ENCODE measurements at regions not wholly inside any gene's neighbourhood (a gene's known extent, or its start where the extent isn't known, plus 50 kb on each side); places are given as distances from the start of the nearest gene placed in this dataset.

DNA sequence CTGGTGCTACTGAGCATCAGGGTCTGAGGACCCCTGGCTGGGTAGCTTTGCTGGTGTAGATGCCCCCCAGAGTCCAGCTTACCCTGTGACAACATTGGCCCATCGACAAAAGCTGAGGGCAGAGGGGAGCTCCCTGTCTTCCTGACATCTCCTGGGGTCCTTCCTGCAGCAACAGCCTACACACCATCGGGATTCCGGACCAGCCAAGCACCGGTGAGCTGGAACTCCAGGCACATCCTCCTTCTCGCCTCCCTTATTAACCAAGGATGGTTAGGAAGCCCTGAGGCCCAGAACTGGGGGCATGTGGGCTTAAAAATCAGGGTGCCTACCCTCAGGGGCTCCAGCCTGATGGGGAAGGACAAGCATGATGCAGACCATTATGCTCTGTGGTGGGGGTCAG lies 658.0 kb downstream of the PTPRU start:
- no peak for FAIRE-seq
- DNase-seq (ENCODE audit: low spot score), result no peak

DNA sequence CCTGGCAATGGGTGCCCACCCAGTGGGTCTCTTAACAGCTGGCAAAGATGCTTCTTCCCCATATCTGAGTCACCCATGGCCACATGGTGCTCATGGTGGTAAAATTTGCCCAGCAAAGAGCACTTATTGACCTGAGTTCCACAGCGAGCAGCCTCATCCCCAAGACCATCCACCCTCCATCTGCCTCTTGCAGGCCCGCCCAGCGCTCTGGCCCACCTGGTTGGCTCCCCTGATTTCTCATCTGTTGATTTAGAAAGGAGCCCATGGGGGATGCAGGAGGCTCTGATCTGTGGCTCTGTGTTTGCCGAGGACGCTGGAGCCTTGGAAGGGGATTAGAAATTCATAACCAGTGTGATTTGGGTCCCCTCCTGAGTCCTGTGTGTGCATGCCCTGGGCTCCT lies 657.5 kb downstream of the PTPRU start:
- FAIRE-seq (no peak), DNase-seq (ENCODE audit: low spot score) (no peak)

- DNase-seq (ENCODE audit: low spot score) (no peak), FAIRE-seq (no peak)
Observed at GRCh38 chr1:29893046-29893723, 656.9 kb downstream of the PTPRU start.

DNA sequence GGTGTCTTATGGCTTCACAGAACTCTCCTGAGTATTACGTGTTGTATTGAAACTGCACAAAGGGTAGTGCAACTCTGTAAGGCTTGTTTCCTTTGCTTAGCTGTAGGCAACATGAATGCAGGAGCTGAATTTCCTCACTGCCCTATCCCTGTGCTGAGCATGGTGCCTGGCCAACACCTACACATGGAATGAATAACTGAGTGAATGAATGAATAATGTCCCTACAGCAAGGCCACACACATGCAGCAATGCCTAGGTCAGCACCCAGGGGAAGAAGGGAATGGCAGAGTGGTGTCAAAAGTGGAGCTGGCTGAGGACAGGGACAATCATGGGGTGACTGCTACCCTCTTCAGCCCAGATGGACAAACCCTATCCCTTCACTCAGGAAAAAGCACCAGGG lies 655.9 kb downstream of the PTPRU start:
- no peak for FAIRE-seq
- DNase-seq (ENCODE audit: low spot score), result no peak

GRCh38 chr1:29890201-29890959 lies 654.1 kb downstream of the PTPRU start:
- DNase-seq (ENCODE audit: low spot score) (no peak), FAIRE-seq (no peak)

DNA sequence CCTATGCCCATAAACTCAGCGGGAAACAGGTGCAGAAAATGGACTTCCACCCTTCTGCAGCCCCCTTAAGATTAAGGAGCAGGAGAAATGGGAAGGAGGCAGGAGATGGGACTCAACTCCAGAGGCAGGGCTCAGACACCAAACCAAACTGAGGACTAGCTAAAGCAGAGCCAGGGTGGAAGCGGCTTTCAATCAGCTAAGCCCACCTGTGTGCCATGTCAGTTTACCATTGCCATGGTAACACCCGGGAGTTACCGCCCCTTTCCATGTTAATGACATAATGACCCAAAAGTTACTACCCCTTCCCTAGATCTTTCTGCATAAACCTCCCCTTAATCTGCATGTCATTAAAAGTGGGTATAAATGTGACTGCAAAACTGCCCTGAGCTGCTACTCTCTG lies 653.5 kb downstream of the PTPRU start:
- DNase-seq (ENCODE audit: low spot score) (no peak), FAIRE-seq (no peak)

DNA sequence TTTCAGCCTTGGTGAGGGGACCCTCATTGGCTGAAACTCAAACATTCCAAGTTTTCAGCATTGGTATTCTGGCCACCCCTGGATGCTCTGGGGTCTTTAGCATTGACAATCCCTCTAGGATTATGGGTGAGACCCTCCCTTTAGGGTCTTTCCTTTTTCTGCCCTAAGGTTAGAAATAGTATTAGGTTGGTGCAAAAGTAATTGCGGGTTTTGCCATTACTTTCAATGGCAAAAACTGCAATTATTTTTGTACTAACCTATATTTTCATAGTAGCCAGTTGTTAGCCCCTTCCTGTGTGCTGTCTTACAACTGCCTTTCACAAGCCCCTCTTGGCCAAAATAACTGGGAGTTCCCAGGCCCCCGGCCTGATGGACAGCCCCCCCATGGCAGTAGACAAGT lies 648.4 kb downstream of the PTPRU start:
- DNase-seq (ENCODE audit: low spot score) (no peak), FAIRE-seq (no peak)

GRCh38 chr1:29883986-29884385 lies 647.7 kb downstream of the PTPRU start:
- DNase-seq (ENCODE audit: low spot score) (no peak), FAIRE-seq (no peak)

DNA sequence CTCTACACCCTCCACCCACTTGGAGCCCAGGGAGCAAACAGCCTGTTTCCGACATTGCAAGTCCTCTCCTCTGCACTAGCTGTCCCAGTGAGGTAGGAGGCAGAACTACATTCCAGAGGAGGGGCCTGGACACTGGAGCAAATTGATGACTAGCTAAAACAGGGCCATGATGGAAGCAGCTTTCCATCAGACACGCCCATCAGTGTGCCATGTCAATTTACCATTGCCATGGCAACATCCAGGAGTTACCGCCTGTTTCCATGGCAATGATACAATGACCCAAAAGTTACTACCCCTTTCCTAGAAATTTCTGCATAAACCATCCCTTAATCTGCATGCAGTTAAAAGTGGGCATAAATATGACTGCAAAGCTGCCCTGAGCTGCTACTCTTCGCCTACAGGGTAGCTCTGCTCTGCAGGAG lies 647.1 kb downstream of the PTPRU start:
- FAIRE-seq, result no peak
- DNase-seq (ENCODE audit: low spot score), result no peak

DNA sequence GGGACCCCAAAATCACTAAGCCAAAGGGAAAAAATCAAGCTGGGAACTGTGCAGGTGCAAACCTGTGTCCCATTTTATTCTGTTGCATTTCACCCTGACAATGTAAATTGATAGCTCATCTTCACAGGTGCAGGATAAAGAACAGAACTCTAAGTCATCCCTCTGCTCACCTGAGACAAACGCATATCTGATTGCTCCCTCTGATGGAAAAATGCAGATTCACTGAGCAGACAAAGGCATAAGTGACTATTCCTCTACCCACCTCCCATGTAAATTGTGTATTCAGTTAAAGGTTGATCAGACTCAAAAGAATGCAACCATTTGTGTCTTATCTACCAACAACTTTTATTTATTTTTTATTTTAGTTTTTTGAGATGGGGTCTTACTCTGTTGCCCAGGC lies 644.2 kb downstream of the PTPRU start:
- no peak for FAIRE-seq
- no peak for DNase-seq (ENCODE audit: low spot score)

- DNase-seq (ENCODE audit: low spot score), result no peak
- FAIRE-seq, result no peak
Observed at GRCh38 chr1:29879217-29879616, 642.9 kb downstream of the PTPRU start.

GRCh38 chr1:29878501-29878900 lies 642.2 kb downstream of the PTPRU start:
- no peak for DNase-seq (ENCODE audit: low spot score)
- no peak for FAIRE-seq

DNA sequence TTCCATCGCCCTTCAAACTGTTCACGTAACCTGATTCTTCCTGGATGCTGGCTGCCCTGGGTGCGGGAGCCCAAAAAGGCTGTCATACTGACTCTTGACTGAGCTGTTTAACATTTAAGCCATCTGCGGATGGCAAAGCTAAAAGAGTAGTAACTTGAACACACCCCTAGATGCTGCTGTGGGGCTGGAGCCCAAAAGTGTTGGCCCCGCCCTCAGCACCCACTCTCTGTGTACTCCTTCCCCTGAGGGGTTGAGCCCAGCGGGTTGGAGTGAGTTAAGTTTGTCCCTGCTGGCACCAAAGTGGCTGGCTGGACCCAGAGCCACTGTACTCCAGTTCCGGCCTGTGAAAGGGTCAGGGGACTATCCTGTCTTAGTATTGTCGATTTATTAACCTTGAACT lies 640.6 kb downstream of the PTPRU start:
- DNase-seq (ENCODE audit: low spot score), result no peak
- no peak for FAIRE-seq

DNA sequence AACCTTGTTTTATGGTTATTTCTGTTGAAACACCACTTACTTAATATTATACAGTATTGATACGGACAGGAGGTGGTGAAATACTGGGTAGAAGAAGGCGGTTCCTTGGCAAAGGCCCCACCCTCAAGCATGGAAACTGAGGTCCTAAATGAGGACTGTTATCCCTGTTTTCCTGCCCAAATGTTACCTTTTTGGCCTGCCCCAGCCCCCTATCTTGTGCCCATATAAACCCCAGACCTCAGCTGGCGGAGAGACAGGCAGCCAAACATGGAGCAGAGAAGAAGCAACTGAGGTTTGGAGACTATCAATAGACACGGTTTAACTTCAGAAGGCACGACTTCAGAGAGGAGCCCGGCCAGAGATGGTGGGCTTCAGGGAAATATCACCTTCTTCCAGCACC lies 640.1 kb downstream of the PTPRU start:
- FAIRE-seq (no peak), DNase-seq (ENCODE audit: low spot score) (no peak)

DNA sequence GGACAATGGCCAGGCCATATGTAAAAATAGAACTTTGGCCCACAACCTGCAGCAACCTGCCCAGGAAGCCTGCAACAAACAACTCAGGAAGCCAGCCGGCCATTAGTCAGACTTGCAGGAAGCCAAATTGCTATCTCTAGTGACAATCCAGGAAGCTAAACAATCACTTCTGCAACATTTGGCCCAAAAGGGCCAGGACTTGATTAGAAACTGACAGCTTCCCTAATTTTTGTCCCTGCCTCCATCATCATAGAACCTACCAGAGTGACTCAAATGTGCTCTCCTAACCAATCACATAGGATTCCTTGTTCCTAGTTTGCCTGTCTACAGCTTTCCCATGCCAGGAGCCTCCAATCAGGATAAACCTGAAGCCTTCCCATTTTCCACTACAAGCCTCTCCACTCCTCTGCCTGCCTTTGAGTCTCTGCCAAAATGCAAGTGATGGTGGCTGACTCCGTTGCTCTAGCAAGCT lies 639.3 kb downstream of the PTPRU start:
- FAIRE-seq (no peak), DNase-seq (ENCODE audit: low spot score) (no peak)

GRCh38 chr1:29870621-29871020 lies 634.3 kb downstream of the PTPRU start:
- DNase-seq (ENCODE audit: low spot score) (no peak), FAIRE-seq (no peak)

GRCh38 chr1:29869802-29870201 lies 633.5 kb downstream of the PTPRU start:
- FAIRE-seq, result no peak

DNA sequence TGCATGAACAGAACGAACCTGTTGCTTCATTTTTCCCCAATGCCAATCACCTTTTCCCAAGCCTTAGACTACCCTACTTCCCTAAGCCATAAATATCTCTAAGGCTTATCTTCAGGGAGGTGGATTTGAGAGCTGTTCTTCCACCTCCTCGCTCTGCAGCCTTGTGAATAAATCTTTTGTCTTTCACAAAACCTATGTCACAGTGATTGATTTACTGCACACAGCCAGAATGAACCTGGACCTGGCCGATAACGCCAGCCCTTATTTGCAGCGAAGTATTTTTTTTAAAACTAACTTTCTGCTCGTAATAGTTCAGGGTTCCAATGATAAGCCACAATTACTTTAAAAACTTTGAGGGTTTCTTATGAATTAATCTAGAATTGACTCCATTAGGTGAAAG lies 632.6 kb downstream of the PTPRU start:
- no peak for FAIRE-seq
- no peak for DNase-seq (ENCODE audit: low spot score)

More at GRCh38 chr1:29869802-29870201, 633.5 kb downstream of the PTPRU start:
- no peak for DNase-seq (ENCODE audit: low spot score)

DNA sequence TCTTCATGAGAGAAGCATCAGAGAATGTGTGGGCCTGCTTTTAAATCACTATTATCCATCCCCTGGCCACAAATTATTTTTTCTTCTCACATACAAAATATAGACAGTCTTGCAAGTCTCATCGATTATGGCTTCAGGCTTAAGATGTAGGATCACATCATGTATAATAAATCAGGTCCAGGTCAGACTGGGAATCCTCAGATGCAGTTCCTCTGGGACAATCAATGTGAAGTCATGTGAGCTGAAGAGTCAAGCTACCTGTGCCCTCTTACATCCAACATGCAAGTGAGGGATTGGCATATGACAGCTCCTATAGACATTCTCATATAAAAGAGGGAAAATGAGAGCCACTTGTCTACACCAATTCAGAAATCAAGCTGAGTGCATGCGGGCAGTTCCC lies 631.8 kb downstream of the PTPRU start:
- FAIRE-seq (no peak), DNase-seq (ENCODE audit: low spot score) (no peak)

- FAIRE-seq, result no peak
- no peak for DNase-seq (ENCODE audit: low spot score)
Observed at GRCh38 chr1:29865051-29865450, 628.7 kb downstream of the PTPRU start.

GRCh38 chr1:29864431-29865022 lies 628.2 kb downstream of the PTPRU start:
- DNase-seq (ENCODE audit: low spot score), result no peak

DNA sequence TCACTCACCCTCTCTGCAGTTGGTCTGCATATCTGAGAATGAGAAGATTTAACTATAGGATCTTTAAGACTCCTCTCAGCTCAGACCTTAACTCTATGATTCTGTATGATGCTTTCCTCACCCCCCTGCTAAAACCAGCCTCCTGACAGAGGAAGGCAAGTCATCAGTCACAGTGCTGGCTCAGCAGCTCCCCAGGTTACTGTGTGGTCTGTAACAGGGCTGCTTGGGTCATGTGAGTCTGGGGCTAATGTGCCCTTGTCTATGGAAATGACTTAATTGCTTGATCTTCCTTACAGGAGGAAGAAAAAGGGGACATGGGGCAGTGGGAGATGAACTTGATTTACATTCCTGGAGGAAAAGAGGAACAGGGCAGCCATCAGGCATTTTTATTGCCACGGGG lies 625.6 kb downstream of the PTPRU start:
- FAIRE-seq (no peak), DNase-seq (ENCODE audit: low spot score) (no peak)

More at GRCh38 chr1:29864431-29865022, 628.2 kb downstream of the PTPRU start:
- no peak for FAIRE-seq

DNA sequence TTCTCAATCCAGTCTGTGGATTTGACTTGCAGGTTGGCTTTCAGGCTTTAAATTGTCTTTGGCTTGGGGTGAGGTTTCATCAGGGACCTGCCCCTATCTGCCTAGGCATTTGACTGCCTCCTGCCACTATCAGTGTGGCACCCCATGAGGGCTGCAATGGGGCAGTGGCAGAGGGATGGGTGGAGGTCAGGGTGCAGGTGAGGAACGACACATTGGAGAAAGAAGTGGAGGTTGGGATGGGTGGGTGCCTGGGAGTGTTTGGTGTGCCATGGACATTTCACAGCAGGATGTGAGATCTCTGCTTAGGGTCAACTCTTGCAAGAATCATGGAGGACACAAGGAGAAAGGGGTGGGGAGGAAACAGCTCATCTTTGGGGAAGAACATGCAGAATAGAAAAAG lies 625.1 kb downstream of the PTPRU start:
- DNase-seq (ENCODE audit: low spot score) (no peak), FAIRE-seq (no peak)

All from RCC 7860 (cell line).